HG03175 (cell line): ENCODE measurements at regions not wholly inside any gene's neighbourhood (a gene's known extent, or its start where the extent isn't known, plus 50 kb on each side); places are given as distances from the start of the nearest gene placed in this dataset.

ENCODE experiments used
- ATAC-seq: cut with Tn5 transposase; IDR thresholded peaks from one replicate; pipeline ENCODE4 v1.9.1; 2021; ENCODE audit warnings: mild to moderate bottlenecking, moderate library complexity; ENCODE audit not compliant: unreplicated experiment

DNA sequence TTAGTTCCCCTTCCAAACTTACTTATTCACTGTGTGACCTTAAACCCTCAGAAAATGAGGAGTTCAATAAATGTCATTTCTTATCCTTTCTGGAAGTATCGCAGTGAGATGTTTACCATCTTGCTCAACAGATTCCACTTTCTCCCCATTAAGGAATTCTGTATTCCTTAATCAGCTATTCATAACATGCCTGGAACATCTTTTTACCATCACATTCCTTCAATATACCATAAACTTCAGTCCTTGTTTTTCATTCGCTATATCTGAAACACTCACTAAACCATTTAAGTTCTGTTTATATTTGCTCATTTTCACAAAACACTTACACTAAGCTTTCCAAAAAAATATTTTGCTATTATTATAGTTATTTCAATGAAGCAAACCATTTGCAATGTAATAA lies 1158.6 kb downstream of the CDH12 start:
- ATAC-seq, result no peak

DNA sequence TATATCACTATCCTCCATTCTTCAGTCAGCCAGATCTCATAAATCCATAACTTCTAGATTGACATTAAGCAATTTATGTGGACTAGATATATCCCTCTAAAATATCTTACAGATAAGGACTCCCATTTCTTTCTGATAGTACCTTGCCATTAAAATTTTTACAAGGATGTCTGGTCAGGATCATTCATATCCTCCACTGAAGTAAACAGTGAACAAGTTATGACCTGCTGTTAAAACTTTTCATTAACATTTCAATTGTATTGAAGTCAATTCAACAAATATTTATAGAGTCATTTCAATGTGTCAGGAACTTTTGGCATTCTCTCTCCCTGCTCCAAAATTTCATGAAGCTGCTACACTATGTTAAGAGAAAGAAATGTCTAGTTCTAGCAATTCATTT lies 1159.6 kb downstream of the CDH12 start:
- no peak for ATAC-seq

DNA sequence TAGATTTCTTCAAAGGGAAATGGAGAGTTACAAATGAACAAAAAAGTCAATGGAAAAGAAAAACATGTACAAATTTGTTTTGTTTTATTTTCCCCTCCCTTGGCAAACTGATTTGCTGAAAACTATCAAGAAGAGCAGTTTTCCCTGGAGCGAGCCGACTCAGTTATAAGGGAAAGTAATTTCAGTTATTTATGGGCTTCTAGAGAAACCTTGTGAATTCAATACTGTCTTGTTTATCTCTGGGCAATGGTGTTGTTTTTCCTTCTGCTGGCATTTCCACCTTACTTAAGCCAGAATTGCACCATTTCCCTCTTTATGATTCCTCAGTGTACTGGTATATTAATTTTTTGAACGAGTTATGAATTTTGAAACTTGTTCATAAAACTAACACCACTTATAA lies 1163.6 kb downstream of the CDH12 start:
- ATAC-seq, result no peak

DNA sequence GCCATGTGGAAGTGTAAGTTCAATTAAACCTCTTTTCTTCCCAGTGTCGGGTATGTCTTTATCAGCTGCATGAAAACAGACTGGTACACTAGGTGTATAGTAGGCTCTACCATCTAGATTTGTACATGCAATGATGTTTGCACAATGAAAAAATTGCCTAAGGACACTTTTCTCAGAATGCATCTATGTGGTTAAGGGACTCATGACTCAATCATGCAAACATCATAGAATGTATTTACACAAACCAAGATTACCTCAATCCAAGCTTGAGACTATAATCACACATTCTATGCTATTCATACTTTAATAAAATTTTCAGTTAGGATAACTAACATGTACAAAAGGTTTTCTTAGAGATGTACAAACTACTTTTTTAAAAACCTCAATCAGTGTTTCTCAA lies 1164.5 kb downstream of the CDH12 start:
- ATAC-seq, result no peak

DNA sequence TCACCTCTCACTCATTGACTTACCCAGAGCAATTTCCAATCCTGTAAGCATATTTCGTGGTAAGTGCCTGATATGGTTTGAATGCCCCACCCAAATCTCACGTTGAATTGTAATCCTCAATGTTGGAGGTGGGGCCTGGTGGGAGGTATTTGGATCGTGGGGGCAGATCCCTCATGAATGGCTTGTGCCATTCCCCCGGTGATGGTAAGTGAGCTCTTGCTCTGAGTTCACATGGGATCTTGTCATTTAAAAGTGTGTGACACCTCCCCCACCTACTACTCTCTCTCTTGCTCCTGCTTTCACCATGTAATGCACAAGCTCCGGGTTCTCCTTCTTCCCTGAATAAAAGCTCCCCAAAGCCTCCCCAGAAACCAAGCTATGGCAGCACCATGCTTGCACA lies 1165.5 kb downstream of the CDH12 start:
- no peak for ATAC-seq

DNA sequence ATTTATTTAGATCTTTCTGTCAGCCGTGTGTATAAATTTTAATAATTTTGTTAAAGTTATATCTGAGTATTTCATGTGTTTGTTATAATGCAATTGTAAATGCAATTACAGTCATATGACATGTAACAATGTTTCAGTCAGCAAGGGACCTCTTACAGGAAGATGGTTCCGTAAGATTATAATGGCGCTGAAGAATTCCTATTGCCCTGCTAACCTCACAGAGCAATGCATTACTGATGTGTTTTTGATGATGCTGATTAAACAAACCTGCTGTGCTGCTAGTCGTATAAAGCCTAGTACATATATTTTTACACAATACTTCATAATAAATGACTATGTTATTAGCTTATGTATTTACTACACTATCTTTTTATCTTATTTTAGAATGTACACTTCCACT lies 1166.4 kb downstream of the CDH12 start:
- no peak for ATAC-seq

DNA sequence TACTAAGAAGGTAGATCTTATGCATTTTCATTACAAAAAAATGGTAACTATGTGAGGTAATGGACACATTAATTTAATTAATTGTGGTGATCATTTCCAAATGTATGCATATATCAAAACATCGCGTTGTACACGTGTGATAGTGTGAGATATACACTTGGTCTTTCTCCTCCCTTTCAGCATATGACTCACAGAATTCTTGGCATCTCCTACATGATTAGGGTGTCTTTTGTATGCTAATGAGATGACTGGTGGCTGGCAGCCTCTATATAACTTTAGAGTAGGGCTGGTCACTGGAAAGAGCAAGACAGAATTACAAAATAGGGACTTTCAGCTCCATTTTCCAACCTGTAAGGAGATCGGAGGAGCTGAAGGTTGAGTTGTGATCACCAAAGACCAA lies 1167.6 kb downstream of the CDH12 start:
- no peak for ATAC-seq

DNA sequence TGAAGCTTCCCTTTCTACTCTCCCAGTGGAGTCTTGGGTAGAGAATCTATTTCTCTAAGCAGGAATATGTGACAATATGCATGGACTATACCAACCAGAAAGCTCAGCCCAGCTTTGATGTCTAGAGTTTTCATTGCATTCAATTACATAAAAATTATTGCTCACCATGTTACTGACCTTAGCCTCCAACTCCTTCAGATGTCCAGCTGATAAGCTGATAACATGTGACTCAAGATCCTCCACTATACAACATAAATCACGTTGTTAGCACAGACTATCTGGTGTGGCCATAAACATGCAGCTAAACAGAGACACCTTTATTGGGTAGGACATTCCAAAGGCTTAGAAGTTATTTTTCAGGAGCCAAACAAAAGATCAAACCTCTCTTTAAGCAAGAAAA lies 1168.2 kb downstream of the CDH12 start:
- no peak for ATAC-seq

DNA sequence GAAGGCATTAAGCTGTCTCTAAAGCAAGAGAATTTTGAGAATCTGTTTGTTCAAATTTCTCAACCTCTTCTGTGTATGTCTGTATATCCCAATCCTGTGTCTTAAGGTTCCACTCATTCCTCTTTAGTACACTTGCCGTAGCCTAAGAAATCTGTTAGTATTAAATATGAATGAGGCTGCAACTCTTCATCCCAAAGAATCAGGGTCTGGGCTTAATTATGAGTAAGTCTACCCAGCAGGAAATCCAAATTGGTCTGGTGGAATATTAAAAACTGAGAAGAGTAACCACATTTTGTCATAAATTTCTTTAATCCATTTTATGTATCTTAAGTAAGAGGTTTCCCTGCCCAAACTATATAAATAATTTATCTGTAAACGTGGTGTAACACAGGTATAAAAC lies 1171.2 kb downstream of the CDH12 start:
- no peak for ATAC-seq

DNA sequence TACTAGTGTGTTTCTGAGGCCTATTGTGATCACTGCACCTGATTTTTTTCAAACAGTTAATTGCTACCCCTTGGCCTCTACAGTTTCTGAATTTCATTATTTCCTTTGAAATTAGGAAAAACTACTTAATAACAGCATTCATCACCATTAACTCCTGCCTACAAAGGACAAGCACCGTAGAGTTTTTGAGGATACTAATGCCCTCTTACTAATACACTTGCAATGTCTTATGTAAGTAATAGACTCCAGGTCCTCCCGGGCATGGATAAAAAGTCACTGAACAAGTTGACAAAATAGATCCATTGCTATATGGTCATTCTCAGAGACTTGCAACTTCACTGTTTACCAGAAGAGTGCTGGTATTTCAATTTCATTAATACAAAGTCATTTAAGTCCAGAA lies 1172.5 kb downstream of the CDH12 start:
- ATAC-seq, result no peak

DNA sequence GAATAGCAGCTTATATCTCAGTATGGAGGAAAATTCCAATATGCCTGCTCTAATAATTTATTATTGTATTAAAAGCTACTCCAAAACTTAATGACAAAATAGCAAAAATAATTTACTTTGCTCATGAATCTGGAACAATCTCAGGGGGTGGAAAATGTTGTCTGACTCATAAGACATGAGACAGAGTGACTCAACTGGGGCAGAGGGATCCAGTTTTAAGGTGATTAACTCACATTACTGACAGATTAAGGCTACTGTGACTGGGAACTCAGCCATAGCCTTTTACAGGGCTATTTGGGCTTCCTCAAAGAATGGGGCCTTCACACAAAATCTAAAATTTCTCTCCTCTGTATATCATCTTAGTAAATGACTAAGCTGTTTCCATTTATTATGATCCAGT lies 1172.9 kb downstream of the CDH12 start:
- no peak for ATAC-seq

DNA sequence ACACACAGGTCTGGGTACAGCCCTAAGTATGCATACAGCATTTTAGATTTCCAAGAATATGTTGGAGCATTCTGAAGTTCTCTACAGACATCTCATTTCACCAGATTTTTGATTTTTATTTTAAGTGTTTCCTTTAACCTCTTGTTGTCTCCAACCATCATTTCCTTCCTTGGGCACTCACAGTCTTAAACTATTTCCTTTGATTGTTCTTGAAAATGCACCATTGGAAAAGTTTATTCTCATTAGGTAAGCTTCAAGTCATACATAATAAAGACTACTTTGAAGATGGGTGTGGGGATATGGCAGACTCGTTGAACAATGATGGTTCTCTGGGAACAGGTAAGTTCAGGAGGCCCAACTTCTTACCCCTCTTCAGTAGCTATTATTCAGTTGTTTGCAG lies 1174.6 kb downstream of the CDH12 start:
- no peak for ATAC-seq

DNA sequence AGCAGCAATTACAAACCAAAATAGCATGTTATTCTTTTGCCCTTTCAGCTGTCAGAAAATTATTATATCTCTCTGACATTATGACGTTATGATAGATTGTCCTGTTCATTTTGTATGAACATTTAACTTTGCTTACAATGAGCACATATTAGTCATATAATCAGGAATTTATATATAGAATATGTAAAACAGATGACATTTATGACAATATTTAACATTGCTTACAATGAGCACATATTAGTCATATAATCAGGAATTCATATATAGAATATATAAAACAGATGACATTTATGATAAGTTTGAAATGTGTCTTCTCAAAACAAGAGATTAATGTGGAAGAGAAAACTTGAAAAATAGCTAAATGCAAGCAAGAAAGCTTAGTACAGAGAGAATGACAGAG lies 1180.2 kb downstream of the CDH12 start:
- no peak for ATAC-seq

DNA sequence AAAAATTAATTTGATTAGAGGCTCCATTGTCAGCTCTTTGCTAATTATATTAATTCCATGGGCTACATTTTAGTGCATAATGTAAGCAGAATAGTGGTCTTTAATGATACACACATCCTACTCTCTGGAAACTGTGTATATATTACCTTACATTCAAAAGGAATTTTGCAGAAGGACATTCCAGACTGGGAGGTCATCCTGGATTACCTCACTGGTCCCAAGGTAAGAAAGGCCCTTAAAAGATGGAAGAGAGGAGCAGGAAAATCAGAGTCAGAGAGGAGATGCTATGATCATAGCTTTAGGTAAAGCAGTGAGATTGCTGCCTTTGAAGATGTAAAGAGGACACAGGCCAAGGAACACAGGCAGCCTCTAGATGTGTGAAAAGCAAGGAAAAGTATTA lies 1180.8 kb downstream of the CDH12 start:
- ATAC-seq, result no peak

DNA sequence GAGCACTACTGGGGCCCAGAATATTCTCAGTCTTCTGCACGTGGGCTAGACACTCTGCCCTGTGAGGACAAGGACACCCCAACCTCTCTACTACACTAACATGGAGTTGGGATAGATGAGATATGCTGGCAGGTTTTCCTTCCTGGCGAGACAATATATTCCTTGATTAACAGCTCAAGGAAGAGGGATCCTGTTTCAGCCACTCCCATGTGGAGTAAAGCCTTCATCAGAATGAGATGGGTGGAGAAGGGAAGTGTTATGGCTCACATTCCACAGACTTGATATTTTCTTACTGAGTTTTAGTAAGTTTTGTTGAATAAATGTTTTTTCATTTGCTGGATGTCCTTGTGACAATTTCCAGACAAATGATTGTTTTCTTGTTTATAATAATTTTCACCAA lies 1187.6 kb downstream of the CDH12 start:
- no peak for ATAC-seq

DNA sequence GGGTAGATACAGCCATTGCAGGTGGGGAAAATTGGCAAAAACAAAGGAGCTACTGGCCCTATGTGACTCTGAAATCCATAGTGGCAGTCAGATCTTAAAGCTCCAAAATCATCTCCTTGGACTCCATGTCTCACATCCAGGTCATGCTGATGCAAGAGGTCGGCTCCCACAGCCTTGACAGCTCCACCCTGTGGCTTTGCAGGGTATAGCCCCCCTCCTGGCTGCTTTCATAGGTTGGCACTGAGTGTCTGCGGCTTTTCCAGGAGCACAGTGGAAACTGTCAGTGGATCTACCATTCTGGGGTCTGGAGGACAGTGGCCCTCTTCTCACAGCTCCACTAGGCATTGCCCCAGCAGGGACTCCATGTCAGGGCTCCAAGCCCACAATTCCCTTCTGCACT lies 1190.1 kb downstream of the CDH12 start:
- no peak for ATAC-seq

DNA sequence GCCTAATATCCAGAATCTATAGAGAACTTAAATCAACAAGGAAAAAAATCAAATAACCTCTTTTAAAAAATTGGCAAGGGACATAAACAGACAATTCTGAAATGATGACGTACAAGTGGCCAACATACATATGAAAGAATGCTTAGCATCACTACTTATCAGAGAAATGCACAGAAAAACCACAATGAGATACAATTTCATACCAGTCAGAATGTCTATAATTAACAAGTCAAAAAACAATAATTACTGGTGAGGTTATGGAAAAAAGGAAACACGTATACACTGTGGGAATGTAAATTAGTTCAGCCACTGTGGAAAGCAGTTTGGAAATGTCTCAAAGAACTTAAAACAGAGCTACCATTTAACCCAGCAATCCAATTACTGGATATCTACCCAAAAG lies 1192.0 kb downstream of the CDH12 start:
- no peak for ATAC-seq

DNA sequence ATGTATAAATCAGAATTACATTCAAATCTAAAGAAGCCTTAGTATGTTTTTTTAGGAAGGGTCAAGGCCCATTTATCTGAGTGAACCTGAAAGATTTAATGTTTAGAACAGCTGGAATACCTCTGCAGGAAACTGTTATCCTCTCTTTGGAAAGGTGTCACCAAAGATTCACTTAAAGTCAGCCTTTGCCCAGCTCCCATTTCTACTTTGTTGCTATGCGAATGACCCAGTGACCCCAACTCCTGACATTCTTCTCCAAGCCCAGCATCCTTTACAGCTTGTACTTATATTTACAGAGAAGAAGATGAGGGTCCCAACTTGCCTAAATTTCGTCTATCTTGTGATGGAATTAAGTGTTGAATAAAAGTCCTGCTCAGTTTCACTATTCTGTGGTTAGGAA lies 1198.6 kb downstream of the CDH12 start:
- no peak for ATAC-seq

DNA sequence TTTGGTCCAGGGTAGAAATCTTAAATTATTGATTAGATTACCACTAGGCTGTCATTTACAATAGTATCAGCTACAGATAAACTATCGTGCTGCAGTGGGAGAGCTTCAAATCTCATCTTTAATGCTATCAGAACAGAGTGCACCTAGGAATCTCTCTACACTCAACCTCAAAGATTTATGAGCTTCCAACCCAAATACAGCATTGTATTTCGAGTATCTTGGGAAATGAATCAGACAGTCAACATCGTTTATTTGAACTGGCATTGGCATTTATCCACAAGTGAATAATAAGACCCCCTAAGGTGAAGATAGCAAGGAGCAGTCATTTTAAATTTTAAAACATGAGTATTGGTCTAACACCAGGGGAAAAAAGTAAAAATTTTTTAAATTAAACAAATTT lies 1203.2 kb downstream of the CDH12 start:
- no peak for ATAC-seq

DNA sequence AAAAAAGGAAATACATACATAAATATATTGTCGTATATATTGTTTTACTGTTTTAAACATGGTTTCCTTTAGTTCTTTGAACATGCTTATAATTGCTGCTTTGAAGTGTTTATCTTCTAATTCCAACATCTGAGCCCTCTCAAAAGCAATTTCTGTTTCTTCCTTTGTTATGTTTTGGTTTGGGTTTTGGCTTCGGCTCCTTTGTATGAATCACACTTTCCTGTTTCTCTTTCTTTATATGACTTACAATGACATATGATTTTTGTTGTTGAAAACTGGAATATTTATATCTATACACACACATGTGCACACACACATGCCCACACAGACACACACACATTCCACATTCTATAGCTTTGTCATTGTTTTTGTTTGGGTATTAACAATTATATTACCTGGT lies 1206.7 kb downstream of the CDH12 start:
- no peak for ATAC-seq

DNA sequence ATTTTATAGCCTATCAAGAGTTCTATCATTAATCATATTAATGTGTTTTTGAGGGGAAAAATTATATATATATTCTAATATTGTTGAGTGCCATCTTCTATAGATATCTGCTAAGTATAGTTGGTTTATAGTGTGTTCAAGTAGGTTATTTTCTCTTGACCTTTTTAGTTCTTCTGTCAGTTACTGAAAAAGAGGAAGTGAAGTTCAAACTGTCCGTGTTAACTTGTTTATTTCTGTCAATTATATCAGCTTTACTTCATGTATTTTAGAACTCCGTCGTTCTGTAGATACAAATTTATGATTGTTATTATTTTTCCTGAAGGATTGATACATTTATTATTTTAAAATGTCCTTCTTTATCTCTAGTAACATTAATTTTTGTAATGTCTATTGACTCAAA lies 1209.1 kb downstream of the CDH12 start:
- no peak for ATAC-seq

DNA sequence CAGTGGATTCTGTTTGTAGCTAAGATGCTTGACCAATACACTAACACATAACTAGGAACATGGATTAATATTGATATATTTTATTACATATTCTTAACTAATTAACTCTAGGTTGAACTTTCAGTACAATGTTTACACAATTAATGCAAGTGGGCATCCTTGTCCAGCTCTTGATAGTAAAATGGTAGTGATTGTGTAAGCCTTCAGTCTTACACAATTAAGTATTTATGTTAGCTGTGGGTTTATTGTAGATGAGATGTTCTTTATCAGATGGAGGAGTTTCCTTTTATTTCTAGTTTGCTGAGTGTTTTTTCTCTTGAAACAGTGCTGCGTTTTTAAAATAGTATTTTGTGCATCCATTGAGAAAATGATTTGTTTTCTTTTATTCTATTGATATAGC lies 1210.8 kb downstream of the CDH12 start:
- no peak for ATAC-seq

DNA sequence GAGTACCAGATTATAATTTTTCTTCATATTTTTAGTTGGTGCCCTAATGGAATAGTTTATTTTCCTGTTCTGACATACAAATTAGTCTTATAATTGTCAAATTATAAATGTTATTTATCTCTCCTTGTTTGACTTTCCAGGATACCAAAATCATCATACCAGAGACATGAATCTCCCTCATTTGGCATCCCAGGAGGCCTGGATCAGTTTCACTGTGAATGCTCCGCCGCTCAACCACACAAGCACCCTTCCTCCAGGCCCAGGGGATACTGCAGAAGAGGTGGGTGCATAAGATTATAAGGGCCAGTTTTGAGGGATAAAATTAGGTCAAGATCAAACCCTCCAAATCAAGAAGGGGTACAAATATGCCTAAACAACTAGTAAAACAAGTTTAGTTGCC lies 1229.3 kb downstream of the CDH12 start:
- no peak for ATAC-seq

DNA sequence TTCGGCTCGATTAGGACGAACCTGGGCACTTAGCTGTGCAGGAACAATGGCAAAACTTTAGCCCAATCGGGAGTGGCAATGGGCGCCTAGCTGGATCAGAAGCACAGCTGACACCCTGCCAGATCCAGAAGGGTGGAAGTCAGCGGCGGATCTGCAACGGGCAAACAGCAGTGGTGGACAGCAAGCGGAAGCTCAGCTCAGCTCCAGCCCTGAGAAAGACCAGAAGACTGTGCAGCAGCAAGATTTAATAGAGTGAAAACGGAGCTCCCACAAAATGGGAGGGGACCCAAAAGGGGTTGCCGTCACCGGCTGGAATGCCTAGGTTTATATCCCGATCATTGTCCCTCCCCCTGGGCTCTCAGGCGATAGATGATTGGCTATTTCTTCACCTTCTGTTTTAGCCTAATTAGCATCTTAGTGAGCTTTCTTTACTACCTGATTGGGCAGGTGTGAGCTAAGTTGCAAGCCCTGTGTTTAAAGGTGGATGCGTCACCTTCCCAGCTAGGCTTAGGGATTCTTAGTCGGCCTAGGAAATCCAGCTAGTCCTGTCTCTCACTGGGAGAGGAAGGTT lies 1237.9 kb downstream of the CDH12 start:
- no peak for ATAC-seq
